GM12878 (cell line): ENCODE measurements at regions not wholly inside any gene's neighbourhood (a gene's known extent, or its start where the extent isn't known, plus 50 kb on each side); places are given as distances from the start of the nearest gene placed in this dataset.

ENCODE experiments used
- ATAC-seq: fragments of 200-7000 bp; cut with Tn5 transposase; 3 replicates; pipeline ENCODE4 v1.9.1; 2020; ENCODE audit warnings: mild to moderate bottlenecking, moderate library complexity
- BruUV-seq: library from RNA; stranded (reverse); fragments of 400-500 nt; replicated peaks from 2 replicates; lab custom pipeline; 2021; lab: Mats Ljungman, UMichigan
- CTCF ChIA-PET: fragments of 300-600 bp; sonication (Branson Sonifier 250); formaldehyde crosslinking; extraction: SDS; loops from one replicate; lab custom pipeline; 2021; ENCODE audit warnings: inconsistent platforms; lab: Yijun Ruan, JAX
- POLR2A ChIA-PET: fragments of 350-600 bp; formaldehyde crosslinking; extraction: SDS; loops from one replicate; lab custom pipeline; 2021; ENCODE audit warnings: inconsistent platforms; lab: Charles Lee
- RAD21 ChIA-PET: fragments of 300-600 bp; sonication (Branson Sonifier 250); formaldehyde crosslinking; loops from one replicate; lab custom pipeline; 2023; ENCODE audit warnings: antibody characterized with exemption; ENCODE audit not compliant: unreplicated experiment; lab: Charles Lee
- SMC1A ChIA-PET: fragments of 300-600 bp; sonication (Branson Sonifier 250); formaldehyde crosslinking; loops from one replicate; lab custom pipeline; 2023; ENCODE audit not compliant: unreplicated experiment, uncharacterized antibody; lab: Charles Lee
- DNase-seq: peaks from one replicate; pipeline ENCODE4 v3.0.0-alpha.2; 2011; ENCODE audit warnings: low read depth, low spot score
- FAIRE-seq: peaks from 3 replicates; lab custom pipeline; 2011; peaks lifted over from hg19 to GRCh38; lab: Jason Lieb, UNC
- H2AFZ ChIP-seq: 2 replicates; pipeline ENCODE4 v1.6.0; 2011; ENCODE audit warnings: low read depth, low read length, control low read depth; ENCODE audit not compliant: control insufficient read depth
- H3K27ac ChIP-seq: 2 replicates; pipeline ENCODE4 v1.5.1; 2011; ENCODE audit warnings: control low read depth; ENCODE audit not compliant: control insufficient read depth, insufficient read depth
- H3K27me3 ChIP-seq, 2 experiments: replicated peaks in 1 of 2; 2 replicates each; pipeline versions ENCODE4 v1.6.0 to v1.6.1; 2011; ENCODE audit warnings: low read length in 1 of 2; ENCODE audit not compliant: control insufficient read depth in 2 of 2, insufficient read depth in 2 of 2
- H3K36me3 ChIP-seq, 2 experiments: 2 replicates each; pipeline ENCODE4 v1.5.1; 2011; ENCODE audit warnings: low read length in 1 of 2; ENCODE audit not compliant: control insufficient read depth in 2 of 2, insufficient read depth in 2 of 2
- H3K4me1 ChIP-seq: 2 replicates; pipeline ENCODE4 v1.6.1; 2011; ENCODE audit warnings: mild to moderate bottlenecking, low read length, moderate library complexity, mixed read lengths; ENCODE audit not compliant: control insufficient read depth, insufficient read depth
- H3K4me2 ChIP-seq: 2 replicates; pipeline ENCODE4 v1.6.0; 2011; ENCODE audit warnings: control low read depth; ENCODE audit not compliant: control insufficient read depth, insufficient read depth
- H3K4me3 ChIP-seq: fragments of 200-600 bp; sonication (generic); 2 replicates; pipeline ENCODE4 v1.5.1; 2016
- H3K79me2 ChIP-seq: 2 replicates; pipeline ENCODE4 v1.6.0; 2011; ENCODE audit warnings: low read length; ENCODE audit not compliant: control insufficient read depth, insufficient read depth
- H3K9ac ChIP-seq: 2 replicates; pipeline ENCODE4 v1.8.0; 2011; ENCODE audit warnings: low read length, control low read depth, mixed read lengths; ENCODE audit not compliant: control insufficient read depth, insufficient read depth
- H3K9me3 ChIP-seq: replicated peaks from 3 replicates; pipeline ENCODE4 v1.5.1; 2011; ENCODE audit warnings: mild to moderate bottlenecking, low read length; ENCODE audit not compliant: control insufficient read depth, insufficient read depth
- H4K20me1 ChIP-seq: 2 replicates; pipeline ENCODE4 v1.6.0; 2011; ENCODE audit not compliant: control insufficient read depth, insufficient read depth
- ATF3 ChIP-seq: IDR thresholded peaks from 2 replicates; pipeline ENCODE4 v1.6.1; 2011; ENCODE audit warnings: low read depth, mild to moderate bottlenecking, low read length, moderate library complexity, borderline replicate concordance; ENCODE audit errors: extremely low read depth
- EED ChIP-seq: sonication (generic); IDR thresholded peaks from 2 replicates; pipeline ENCODE4 v1.6.1; 2016; ENCODE audit warnings: antibody characterized with exemption, low read depth
- ESRRA ChIP-seq: IDR thresholded peaks from 2 replicates; pipeline ENCODE4 v1.6.1; 2012; ENCODE audit warnings: mild to moderate bottlenecking, low read length, improper control_type of control experiment
- IRF3 ChIP-seq: fragments of 450-650 bp; IDR thresholded peaks from 2 replicates; pipeline ENCODE4 v1.6.1; 2014; ENCODE audit warnings: mild to moderate bottlenecking
- IRF4 ChIP-seq: IDR thresholded peaks from 2 replicates; pipeline ENCODE4 v1.6.1; 2011; ENCODE audit warnings: low read depth, low read length
- NBN ChIP-seq: fragments of 450-650 bp; IDR thresholded peaks from 2 replicates; pipeline ENCODE4 v1.6.1; 2016
- NR2C2 ChIP-seq: IDR thresholded peaks from 2 replicates; pipeline ENCODE4 v1.6.1; 2011; ENCODE audit warnings: borderline replicate concordance, low read depth; ENCODE audit not compliant: control insufficient read depth, insufficient read length
- POLR2A ChIP-seq: IDR thresholded peaks from 2 replicates; pipeline ENCODE4 v1.6.1; 2011; ENCODE audit warnings: low read depth, mild to moderate bottlenecking, low read length
- RBBP5 ChIP-seq: fragments of 200-600 bp; sonication (generic); conservative IDR thresholded peaks from 2 replicates; pipeline ENCODE4 v1.6.1; 2016
- RELA ChIP-seq: fragments of 450-650 bp; IDR thresholded peaks from 2 replicates; pipeline ENCODE4 v1.8.0; 2014; ENCODE audit warnings: borderline replicate concordance; ENCODE audit not compliant: partially characterized antibody
- SIX5 ChIP-seq: IDR thresholded peaks from 2 replicates; pipeline ENCODE4 v1.6.1; 2011; ENCODE audit warnings: mild to moderate bottlenecking, low read depth, low read length, moderate library complexity; ENCODE audit not compliant: severe bottlenecking
- STAT3 ChIP-seq: IDR thresholded peaks from 2 replicates; pipeline ENCODE4 v1.6.1; 2011; ENCODE audit warnings: low read depth, low read length, improper control_type of control experiment
- TCF12 ChIP-seq: IDR thresholded peaks from 2 replicates; pipeline ENCODE4 v1.6.1; 2011; ENCODE audit warnings: low read depth, mild to moderate bottlenecking, low read length
- WGBS: methylation state at CpG from one replicate; pipeline ENCODE4 v1.1.6; 2016; ENCODE audit warnings: low lambda C conversion rate; ENCODE audit not compliant: insufficient replicate concordance, insufficient coverage; ENCODE audit errors: missing lambda C conversion rate; 5-methylcytosine and 5-hydroxymethylcytosine counted together
- in situ Hi-C: fragments of 300-500 bp; cut with MboI; formaldehyde crosslinking; loops from 9 replicates; pipeline ENCODE4 v1.14.3; 2018; ENCODE audit warnings: mixed read lengths
- intact Hi-C: fragments of 100-400 bp; cut with micrococcal nuclease; formaldehyde crosslinking; loops from one replicate; pipeline ENCODE4 v1.14.2; 2022; ENCODE audit not compliant: unreplicated experiment
- TF ChIP-seq, protein P1 (sequence below): fragments of 450-650 bp; formaldehyde crosslinking; IDR thresholded peaks from 2 replicates; pipeline ENCODE4 v1.4.0; 2020; ENCODE audit warnings: mild to moderate bottlenecking, moderate library complexity

DNA sequence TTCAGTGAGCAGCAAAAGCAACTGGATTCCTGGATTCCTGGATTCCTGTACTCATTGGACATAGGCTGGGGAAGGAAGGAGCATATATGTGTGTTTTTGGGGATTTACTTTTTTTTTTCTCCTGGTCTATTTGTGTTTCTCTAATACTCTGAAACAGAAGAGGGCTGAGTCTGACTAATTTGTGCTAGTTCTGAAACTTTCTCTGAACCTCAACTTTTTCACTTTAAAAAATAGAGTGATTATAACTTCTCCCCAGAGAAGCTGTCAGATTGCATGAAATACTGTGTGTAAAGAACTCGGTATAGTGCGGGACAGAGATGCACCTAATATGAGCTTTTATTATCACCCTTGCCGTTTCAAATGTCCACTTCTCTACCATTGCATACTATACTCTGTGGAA lies 529.5 kb downstream of the TMTC2 start (continued):
- TF ChIP-seq IRF3 (no peak), RELA (no peak), RBBP5 (no peak), ATF3 (no peak), STAT3 (no peak)
- TF ChIP-seq, all 136 proteins: peak for 0

DNA sequence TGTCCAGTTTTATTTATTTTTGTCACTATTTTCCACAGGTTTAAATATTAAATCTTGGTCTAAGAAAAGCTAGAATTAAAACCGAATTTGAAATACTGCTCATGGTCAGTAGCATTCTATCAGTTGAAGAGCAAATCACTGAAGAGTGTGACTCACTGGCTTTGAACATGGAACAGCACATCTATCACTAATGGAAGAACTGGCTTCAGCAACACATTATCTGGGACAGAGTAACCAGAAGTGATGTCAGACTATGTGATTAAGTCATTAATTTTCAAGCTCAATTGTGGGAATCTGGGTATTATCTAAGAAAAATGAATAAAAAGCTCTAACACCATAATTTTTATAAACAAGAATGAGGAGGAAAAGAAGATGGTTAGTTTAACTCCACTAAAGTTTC lies 527.5 kb downstream of the TMTC2 start:
- Histone ChIP-seq H3K79me2 (no peaks in the 10 kb centered on the region), H3K4me2 (no peak overlapping the region), H4K20me1 (no peaks in the 10 kb centered on the region), H3K4me3 (no peak overlapping the region), H2AFZ (no peak overlapping the region), H3K27ac (no peak overlapping the region), H3K9me3 (no peaks in the 10 kb centered on the region), H3K9ac (no peak overlapping the region), H3K4me1 (no peaks in the 10 kb centered on the region), H3K27me3 (no peaks in the 10 kb centered on the region), H3K36me3 (no peaks in the 10 kb centered on the region)
- no TSS peak for BruUV-seq
- ATAC-seq (no peak), DNase-seq (no peak), FAIRE-seq (no peak)
- WGBS, result 0% methylated on average over 1 of the region's 1 CpG
- in situ Hi-C loops (no loop called here), intact Hi-C loops (no loop called here)
- SMC1A ChIA-PET, result interaction anchor here (1.1 kb wide), 1 partner anchor 9 kb away, joined by 3 read pairs; no protein-coding TSS in a partner anchor
- RAD21 ChIA-PET, result no interaction called here
- CTCF ChIA-PET, result no interaction called here
- TF ChIP-seq TCF12, result no peak
- TF ChIP-seq ESRRA, result no peak
- TF ChIP-seq EED, result no peak
- TF ChIP-seq, protein P1, sequence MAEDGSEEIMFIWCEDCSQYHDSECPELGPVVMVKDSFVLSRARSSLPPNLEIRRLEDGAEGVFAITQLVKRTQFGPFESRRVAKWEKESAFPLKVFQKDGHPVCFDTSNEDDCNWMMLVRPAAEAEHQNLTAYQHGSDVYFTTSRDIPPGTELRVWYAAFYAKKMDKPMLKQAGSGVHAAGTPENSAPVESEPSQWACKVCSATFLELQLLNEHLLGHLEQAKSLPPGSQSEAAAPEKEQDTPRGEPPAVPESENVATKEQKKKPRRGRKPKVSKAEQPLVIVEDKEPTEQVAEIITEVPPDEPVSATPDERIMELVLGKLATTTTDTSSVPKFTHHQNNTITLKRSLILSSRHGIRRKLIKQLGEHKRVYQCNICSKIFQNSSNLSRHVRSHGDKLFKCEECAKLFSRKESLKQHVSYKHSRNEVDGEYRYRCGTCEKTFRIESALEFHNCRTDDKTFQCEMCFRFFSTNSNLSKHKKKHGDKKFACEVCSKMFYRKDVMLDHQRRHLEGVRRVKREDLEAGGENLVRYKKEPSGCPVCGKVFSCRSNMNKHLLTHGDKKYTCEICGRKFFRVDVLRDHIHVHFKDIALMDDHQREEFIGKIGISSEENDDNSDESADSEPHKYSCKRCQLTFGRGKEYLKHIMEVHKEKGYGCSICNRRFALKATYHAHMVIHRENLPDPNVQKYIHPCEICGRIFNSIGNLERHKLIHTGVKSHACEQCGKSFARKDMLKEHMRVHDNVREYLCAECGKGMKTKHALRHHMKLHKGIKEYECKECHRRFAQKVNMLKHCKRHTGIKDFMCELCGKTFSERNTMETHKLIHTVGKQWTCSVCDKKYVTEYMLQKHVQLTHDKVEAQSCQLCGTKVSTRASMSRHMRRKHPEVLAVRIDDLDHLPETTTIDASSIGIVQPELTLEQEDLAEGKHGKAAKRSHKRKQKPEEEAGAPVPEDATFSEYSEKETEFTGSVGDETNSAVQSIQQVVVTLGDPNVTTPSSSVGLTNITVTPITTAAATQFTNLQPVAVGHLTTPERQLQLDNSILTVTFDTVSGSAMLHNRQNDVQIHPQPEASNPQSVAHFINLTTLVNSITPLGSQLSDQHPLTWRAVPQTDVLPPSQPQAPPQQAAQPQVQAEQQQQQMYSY, result no peak
- TF ChIP-seq POLR2A, result no peak
- TF ChIP-seq NR2C2, result no peak
- TF ChIP-seq SIX5, result no peak
- no peak for TF ChIP-seq IRF4
- TF ChIP-seq NBN, result no peak
- POLR2A ChIA-PET, result no interaction called here
